ENCODE measurements at regions not wholly inside any gene's neighbourhood (a gene's known extent, or its start where the extent isn't known, plus 50 kb on each side); places are given as distances from the start of the nearest gene placed in this dataset.

DNA sequence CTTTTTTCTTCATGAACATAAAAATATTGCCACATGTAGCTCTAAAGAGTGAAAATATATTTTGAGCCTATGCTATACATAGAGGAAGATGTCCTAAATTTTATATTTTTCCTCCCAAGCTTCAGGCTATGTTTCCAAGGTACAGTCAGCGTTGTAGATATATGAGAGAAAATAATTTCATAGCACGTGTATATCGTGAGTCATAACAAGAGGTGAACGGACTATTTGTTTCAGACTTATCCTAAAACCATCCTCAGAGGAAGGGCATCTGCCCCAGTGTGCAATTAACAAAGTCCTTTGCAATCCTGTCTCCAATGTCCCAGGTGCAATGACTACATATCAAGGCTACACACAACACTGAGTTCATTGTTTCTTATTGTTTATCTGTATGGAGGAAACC, 177.3 kb upstream of the ARRDC4 start:
- no peak overlapping the region for H2AFZ ChIP-seq (ENCODE audit: low read depth)
- no peaks in the 10 kb centered on the region for H3K4me1 ChIP-seq (ENCODE audit: low read depth, poor library complexity, severe bottlenecking)
- TF ChIP-seq, protein P1, sequence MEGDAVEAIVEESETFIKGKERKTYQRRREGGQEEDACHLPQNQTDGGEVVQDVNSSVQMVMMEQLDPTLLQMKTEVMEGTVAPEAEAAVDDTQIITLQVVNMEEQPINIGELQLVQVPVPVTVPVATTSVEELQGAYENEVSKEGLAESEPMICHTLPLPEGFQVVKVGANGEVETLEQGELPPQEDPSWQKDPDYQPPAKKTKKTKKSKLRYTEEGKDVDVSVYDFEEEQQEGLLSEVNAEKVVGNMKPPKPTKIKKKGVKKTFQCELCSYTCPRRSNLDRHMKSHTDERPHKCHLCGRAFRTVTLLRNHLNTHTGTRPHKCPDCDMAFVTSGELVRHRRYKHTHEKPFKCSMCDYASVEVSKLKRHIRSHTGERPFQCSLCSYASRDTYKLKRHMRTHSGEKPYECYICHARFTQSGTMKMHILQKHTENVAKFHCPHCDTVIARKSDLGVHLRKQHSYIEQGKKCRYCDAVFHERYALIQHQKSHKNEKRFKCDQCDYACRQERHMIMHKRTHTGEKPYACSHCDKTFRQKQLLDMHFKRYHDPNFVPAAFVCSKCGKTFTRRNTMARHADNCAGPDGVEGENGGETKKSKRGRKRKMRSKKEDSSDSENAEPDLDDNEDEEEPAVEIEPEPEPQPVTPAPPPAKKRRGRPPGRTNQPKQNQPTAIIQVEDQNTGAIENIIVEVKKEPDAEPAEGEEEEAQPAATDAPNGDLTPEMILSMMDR (conservative IDR thresholded peaks at IDR 0.05; ENCODE audit: low read depth, low read length) = no peak
- no peak overlapping the region for H3K27ac ChIP-seq
- H4K20me1 ChIP-seq (ENCODE audit: insufficient read depth) = no peaks in the 10 kb centered on the region
- H3K27me3 ChIP-seq (ENCODE audit: insufficient read depth, low read depth) = no peaks in the 10 kb centered on the region
- no peak overlapping the region for H3K4me3 ChIP-seq (IDR thresholded peaks at IDR 0.05; ENCODE audit: insufficient read depth, low read depth, low read length)
- no peak overlapping the region for H3K4me2 ChIP-seq
- no peaks in the 10 kb centered on the region for H3K79me2 ChIP-seq (ENCODE audit: insufficient read depth, low read depth)
- H3K36me3 ChIP-seq (ENCODE audit: insufficient read depth) = no peaks in the 10 kb centered on the region
- no peak overlapping the region for H3K9ac ChIP-seq

DNA sequence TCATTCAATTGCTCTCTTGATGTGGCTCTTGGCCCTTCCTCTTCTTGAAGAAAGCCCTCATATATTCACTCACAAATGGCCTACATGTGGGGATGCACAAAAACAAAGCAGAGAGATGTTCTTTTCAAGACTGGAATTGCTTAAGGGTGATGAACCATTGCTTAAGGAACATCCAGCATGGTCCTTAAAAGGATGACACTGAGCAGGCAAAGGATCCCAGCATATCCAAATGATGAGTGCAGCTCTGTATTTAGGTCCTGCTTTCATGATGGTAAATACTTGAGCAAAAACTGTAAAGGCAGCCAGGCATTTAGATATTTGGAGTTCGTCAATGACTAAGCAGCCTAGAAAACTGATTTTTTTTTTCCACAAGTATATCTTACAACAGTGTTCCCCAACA, 173.8 kb upstream of the ARRDC4 start:
- TF ChIP-seq, protein P1 (conservative IDR thresholded peaks at IDR 0.05; ENCODE audit: low read depth, low read length) = no peak
- no peak overlapping the region for H3K4me3 ChIP-seq (IDR thresholded peaks at IDR 0.05; ENCODE audit: insufficient read depth, low read depth, low read length)
- H3K36me3 ChIP-seq (ENCODE audit: insufficient read depth) = no peaks in the 10 kb centered on the region

DNA sequence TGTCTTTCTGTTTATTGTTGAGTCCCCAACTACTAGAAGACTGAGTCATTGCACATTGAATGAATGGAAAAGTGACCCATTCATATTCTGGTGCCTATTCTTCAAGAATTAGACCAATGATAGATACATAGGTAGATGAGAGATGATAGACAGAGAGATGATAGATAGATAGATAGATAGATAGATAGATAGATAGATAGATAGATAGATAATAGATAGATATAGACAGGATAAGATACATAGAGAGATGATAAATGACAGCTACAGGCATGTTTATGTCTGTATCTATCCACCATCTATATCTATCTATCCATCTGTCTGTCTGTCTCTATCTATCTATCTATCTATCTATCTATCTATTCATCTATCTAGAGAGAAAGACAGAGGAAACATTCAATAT, 170.3 kb upstream of the ARRDC4 start:
- TF ChIP-seq, protein P1 (conservative IDR thresholded peaks at IDR 0.05; ENCODE audit: low read depth, low read length) = no peak
- Histone ChIP-seq H3K4me3 (IDR thresholded peaks at IDR 0.05; ENCODE audit: insufficient read depth, low read depth, low read length) (no peak overlapping the region), H3K9ac (no peak overlapping the region), H2AFZ (ENCODE audit: low read depth) (no peak overlapping the region), H3K79me2 (ENCODE audit: insufficient read depth, low read depth) (no peaks in the 10 kb centered on the region), H3K36me3 (ENCODE audit: insufficient read depth) (no peaks in the 10 kb centered on the region), H3K4me1 (ENCODE audit: low read depth, poor library complexity, severe bottlenecking) (no peaks in the 10 kb centered on the region), H4K20me1 (ENCODE audit: insufficient read depth) (no peaks in the 10 kb centered on the region), H3K27me3 (ENCODE audit: insufficient read depth, low read depth) (no peaks in the 10 kb centered on the region), H3K27ac (no peak overlapping the region), H3K4me2 (no peak overlapping the region)

More for the DNA sequence above, 173.8 kb upstream of the ARRDC4 start:
- Histone ChIP-seq H3K27ac (no peak overlapping the region), H4K20me1 (ENCODE audit: insufficient read depth) (no peaks in the 10 kb centered on the region), H3K9ac (no peak overlapping the region), H2AFZ (ENCODE audit: low read depth) (no peak overlapping the region), H3K79me2 (ENCODE audit: insufficient read depth, low read depth) (no peaks in the 10 kb centered on the region), H3K27me3 (ENCODE audit: insufficient read depth, low read depth) (no peaks in the 10 kb centered on the region), H3K4me1 (ENCODE audit: low read depth, poor library complexity, severe bottlenecking) (no peaks in the 10 kb centered on the region), H3K4me2 (no peak overlapping the region)

DNA sequence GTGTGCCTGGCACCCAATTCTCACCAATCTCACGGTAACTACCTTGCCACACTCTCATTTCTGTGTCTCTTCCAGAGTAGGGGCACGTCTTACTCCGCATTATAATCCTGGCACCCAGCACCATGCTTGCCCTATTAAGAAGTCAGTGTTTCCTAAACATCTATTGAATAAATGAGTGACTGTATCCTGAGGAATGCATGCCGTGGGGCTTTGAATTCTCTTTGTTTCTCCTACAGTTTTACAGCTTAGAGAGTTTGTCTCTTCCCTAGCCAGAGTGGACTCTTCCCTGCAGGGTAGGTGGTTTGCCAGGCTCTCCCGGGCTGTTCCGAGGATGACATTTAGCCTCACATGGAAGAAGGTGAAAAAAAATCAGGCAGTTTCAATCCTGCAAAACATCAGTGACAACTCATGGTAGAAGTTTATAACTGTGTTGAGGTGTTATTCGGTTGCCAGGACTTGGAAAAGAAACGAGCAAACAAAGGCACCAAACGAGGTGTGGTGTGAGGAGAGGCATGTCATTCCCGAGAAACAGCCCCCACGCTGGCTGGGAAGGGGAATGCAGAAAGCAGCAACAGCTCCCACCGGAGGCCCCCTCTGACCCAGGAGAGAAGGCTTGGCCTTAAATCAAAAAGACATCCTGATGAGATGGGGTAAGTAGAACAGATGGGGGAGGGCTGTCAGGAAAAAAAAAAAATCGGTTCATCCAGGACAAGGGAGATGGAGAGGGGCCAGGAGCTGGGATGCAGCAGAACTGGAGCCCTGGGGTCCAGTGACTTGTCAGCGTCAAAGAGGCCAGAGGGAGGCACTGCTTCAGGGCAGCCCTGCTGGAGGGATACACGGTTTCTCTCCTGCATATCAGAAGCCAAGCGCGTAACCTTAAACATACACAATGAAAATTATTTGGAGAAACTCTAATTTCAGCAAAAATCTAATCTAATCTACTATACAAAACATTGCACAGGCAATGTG, 168.4 kb upstream of the ARRDC4 start:
- no peaks in the 10 kb centered on the region for H3K27me3 ChIP-seq (ENCODE audit: insufficient read depth, low read depth)
- no peaks in the 10 kb centered on the region for H3K36me3 ChIP-seq (ENCODE audit: insufficient read depth)
- H3K4me2 ChIP-seq = no peak overlapping the region
- H3K27ac ChIP-seq = no peak overlapping the region
- no peak overlapping the region for H3K9ac ChIP-seq
- no peaks in the 10 kb centered on the region for H3K4me1 ChIP-seq (ENCODE audit: low read depth, poor library complexity, severe bottlenecking)
- H3K79me2 ChIP-seq (ENCODE audit: insufficient read depth, low read depth) = no peaks in the 10 kb centered on the region
- H4K20me1 ChIP-seq (ENCODE audit: insufficient read depth) = no peaks in the 10 kb centered on the region
- TF ChIP-seq, protein P1 (conservative IDR thresholded peaks at IDR 0.05; ENCODE audit: low read depth, low read length) = no peak
- no peak overlapping the region for H2AFZ ChIP-seq (ENCODE audit: low read depth)
- no peak overlapping the region for H3K4me3 ChIP-seq (IDR thresholded peaks at IDR 0.05; ENCODE audit: insufficient read depth, low read depth, low read length)

All from KMS-11 (cell line).